ENCODE measurements at regions not wholly inside any gene's neighbourhood (a gene's known extent, or its start where the extent isn't known, plus 50 kb on each side); places are given as distances from the start of the nearest gene placed in this dataset.

DNA sequence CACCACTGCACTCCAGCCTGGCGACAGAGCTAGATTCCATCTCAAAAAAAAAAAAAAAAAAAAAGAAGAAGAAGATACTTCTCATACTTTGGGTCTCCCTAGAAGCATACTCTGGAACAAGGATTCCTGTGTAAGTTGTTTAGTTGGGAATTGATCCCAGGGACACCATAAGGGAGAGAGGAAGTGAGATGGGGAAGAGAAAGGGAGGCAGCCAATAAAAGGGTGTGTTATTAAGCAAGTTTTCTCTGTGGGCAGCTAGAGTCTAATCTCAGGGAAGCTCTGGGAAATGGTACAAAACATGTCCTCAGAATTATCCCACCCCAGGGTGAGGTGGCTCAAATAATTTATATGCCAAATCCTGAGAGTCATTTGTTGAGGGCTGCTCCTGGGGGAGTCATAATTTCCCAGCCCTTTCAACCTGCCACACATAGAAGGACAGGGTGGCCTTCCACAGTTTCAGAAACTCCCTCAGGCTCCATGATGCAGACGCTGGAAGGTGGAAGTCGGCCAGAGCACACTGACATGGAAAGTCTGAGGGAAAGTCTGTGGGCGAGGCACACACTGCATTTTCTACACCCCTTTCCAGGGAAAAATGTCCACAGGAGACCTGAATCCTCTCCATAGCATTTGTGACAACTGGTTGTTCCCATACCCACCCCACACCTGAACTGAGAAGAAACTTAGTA is 86.4 kb upstream of the SLC4A7 start:
- TF ChIP-seq EZH2phosphoT487 (conservative IDR thresholded peaks at IDR 0.05; ENCODE audit: low read length) = no peak
- TF ChIP-seq, protein P1, sequence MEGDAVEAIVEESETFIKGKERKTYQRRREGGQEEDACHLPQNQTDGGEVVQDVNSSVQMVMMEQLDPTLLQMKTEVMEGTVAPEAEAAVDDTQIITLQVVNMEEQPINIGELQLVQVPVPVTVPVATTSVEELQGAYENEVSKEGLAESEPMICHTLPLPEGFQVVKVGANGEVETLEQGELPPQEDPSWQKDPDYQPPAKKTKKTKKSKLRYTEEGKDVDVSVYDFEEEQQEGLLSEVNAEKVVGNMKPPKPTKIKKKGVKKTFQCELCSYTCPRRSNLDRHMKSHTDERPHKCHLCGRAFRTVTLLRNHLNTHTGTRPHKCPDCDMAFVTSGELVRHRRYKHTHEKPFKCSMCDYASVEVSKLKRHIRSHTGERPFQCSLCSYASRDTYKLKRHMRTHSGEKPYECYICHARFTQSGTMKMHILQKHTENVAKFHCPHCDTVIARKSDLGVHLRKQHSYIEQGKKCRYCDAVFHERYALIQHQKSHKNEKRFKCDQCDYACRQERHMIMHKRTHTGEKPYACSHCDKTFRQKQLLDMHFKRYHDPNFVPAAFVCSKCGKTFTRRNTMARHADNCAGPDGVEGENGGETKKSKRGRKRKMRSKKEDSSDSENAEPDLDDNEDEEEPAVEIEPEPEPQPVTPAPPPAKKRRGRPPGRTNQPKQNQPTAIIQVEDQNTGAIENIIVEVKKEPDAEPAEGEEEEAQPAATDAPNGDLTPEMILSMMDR (IDR thresholded peaks at IDR 0.05; ENCODE audit: insufficient read depth, low read length, poor library complexity, severe bottlenecking) = no peak

Measured in SU-DHL-6 (cell line).